ENCODE measurements at regions not wholly inside any gene's neighbourhood (a gene's known extent, or its start where the extent isn't known, plus 50 kb on each side); places are given as distances from the start of the nearest gene placed in this dataset.

GRCh38 chr1:63266857-63267256 is 55.5 kb upstream of the FOXD3 start:
- TF ChIP-seq, protein P1, sequence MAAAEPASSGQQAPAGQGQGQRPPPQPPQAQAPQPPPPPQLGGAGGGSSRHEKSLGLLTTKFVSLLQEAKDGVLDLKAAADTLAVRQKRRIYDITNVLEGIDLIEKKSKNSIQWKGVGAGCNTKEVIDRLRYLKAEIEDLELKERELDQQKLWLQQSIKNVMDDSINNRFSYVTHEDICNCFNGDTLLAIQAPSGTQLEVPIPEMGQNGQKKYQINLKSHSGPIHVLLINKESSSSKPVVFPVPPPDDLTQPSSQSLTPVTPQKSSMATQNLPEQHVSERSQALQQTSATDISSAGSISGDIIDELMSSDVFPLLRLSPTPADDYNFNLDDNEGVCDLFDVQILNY (CRISPR knock-in tag; IDR thresholded peaks at IDR 0.05), result no peak
- TF ChIP-seq PATZ1 (CRISPR knock-in tag; IDR thresholded peaks at IDR 0.05; ENCODE audit: borderline replicate concordance), result no peak

Measured in K562 (cell line).